HepG2 (cell line): ENCODE measurements at regions not wholly inside any gene's neighbourhood (a gene's known extent, or its start where the extent isn't known, plus 50 kb on each side); places are given as distances from the start of the nearest gene placed in this dataset.

Experiments used
- ATAC-seq: fragments of 200-7000 bp; cut with Tn5 transposase; 3 replicates; pipeline ENCODE4 v1.9.1; 2020; ENCODE audit warnings: mild to moderate bottlenecking, moderate library complexity
- BruUV-seq: library from RNA; stranded (reverse); fragments of 400-500 nt; replicated peaks from 2 replicates; lab custom pipeline; 2021; lab: Mats Ljungman, UMichigan
- CTCF ChIA-PET: fragments of 300-600 bp; formaldehyde crosslinking; extraction: SDS; loops from one replicate; lab custom pipeline; 2021; ENCODE audit warnings: low total read pairs, inconsistent platforms, low intra/inter-chr PET ratio; lab: Yijun Ruan, JAX
- POLR2A ChIA-PET: fragments of 350-600 bp; sonication (Branson Sonifier 250); formaldehyde crosslinking; loops from one replicate; lab custom pipeline; 2020; ENCODE audit warnings: antibody characterized with exemption, inconsistent platforms; lab: Yijun Ruan, JAX
- DNase-seq: peaks from one replicate; pipeline ENCODE4 v3.0.0-alpha.2; 2015; ENCODE audit warnings: low spot score
- FAIRE-seq: peaks from 3 replicates; lab custom pipeline; 2011; peaks lifted over from hg19 to GRCh38; lab: Jason Lieb, UNC
- H2AFZ ChIP-seq: one replicate; pipeline ENCODE4 v1.6.1; 2011; ENCODE audit warnings: low read length, inconsistent platforms
- H3K27ac ChIP-seq: fragments of 300-600 bp; 3 replicates; pipeline ENCODE4 v1.8.0; 2011; ENCODE audit warnings: mixed run types, mild to moderate bottlenecking, mixed read lengths, low read length, inconsistent platforms; ENCODE audit not compliant: insufficient read depth; ENCODE audit errors: extremely low read length
- H3K27me3 ChIP-seq, 2 experiments: fragments of 200-600 bp in 1 of 2; 2 replicates in 1 of 2; 3 replicates in 1 of 2; pipeline versions ENCODE4 v1.6.0 to v1.8.0; 2011; ENCODE audit warnings: low read length in 2 of 2, mild to moderate bottlenecking in 2 of 2, moderate library complexity in 2 of 2, inconsistent platforms in 1 of 2; ENCODE audit not compliant: insufficient read depth in 2 of 2, control insufficient read depth in 1 of 2
- H3K36me3 ChIP-seq, 2 experiments: fragments of 200-600 bp in 1 of 2; replicated peaks in 1 of 2; 2 replicates in 1 of 2; 3 replicates in 1 of 2; pipeline versions ENCODE4 v1.5.1 to v1.8.0; 2011; ENCODE audit warnings: low read length in 2 of 2, inconsistent platforms in 1 of 2; ENCODE audit not compliant: insufficient read depth in 2 of 2, control insufficient read depth in 1 of 2
- H3K4me1 ChIP-seq: 2 replicates; pipeline ENCODE4 v1.5.1; 2012; ENCODE audit warnings: low read length, inconsistent platforms; ENCODE audit not compliant: insufficient read depth
- H3K4me2 ChIP-seq: 2 replicates; pipeline ENCODE4 v1.6.0; 2011; ENCODE audit warnings: low read depth, low read length, inconsistent platforms
- H3K4me3 ChIP-seq, 3 experiments: fragments of 200-600 bp in 1 of 3; sonication (generic), shearing (Covaris generic) in 1 of 3; replicated peaks in 1 of 3; 2 replicates each; pipeline ENCODE4 v1.5.1; 2011 to 2016; ENCODE audit warnings: low read length in 3 of 3, inconsistent platforms in 2 of 3, low read depth in 2 of 3, mild to moderate bottlenecking in 2 of 3, control low read depth in 1 of 3, mixed read lengths in 1 of 3; ENCODE audit not compliant: insufficient read depth in 1 of 3
- H3K79me2 ChIP-seq: one replicate; pipeline ENCODE4 v1.6.1; 2011; ENCODE audit warnings: low read length, inconsistent platforms; ENCODE audit not compliant: insufficient read depth
- H3K9ac ChIP-seq: 2 replicates; pipeline ENCODE4 v1.6.0; 2011; ENCODE audit warnings: mild to moderate bottlenecking, low read depth, low read length, inconsistent platforms; ENCODE audit not compliant: insufficient read depth
- H3K9me3 ChIP-seq: 2 replicates; pipeline ENCODE4 v1.5.1; 2012; ENCODE audit warnings: mild to moderate bottlenecking, low read length
- H4K20me1 ChIP-seq: 2 replicates; pipeline ENCODE4 v1.6.0; 2011; ENCODE audit warnings: inconsistent platforms, mild to moderate bottlenecking, low read length, moderate library complexity; ENCODE audit not compliant: insufficient read depth
- IRX3 ChIP-seq: sonication (generic); formaldehyde crosslinking; IDR thresholded peaks from 2 replicates; pipeline ENCODE4 v1.8.1; 2023; ENCODE audit warnings: mild to moderate bottlenecking, low read depth, missing genetic modification reagents, borderline replicate concordance
- KDM2A ChIP-seq: sonication (generic); formaldehyde crosslinking; IDR thresholded peaks from 2 replicates; pipeline ENCODE4 v1.4.0; 2020; ENCODE audit warnings: low read depth, missing genetic modification reagents, borderline replicate concordance
- PCBP2 ChIP-seq: fragments of 200-400 bp; formaldehyde crosslinking; optimal IDR thresholded peaks from 2 replicates; pipeline ENCODE3; 2018; ENCODE audit warnings: low read length, low read depth; ENCODE audit not compliant: poor library complexity, severe bottlenecking
- PITX1 ChIP-seq: sonication (generic); formaldehyde crosslinking; IDR thresholded peaks from 2 replicates; pipeline ENCODE4 v1.5.1; 2020; ENCODE audit warnings: mild to moderate bottlenecking, missing genetic modification reagents
- SRSF1 ChIP-seq: fragments of 200-400 bp; formaldehyde crosslinking; optimal IDR thresholded peaks from 2 replicates; pipeline ENCODE3; 2017; ENCODE audit warnings: mild to moderate bottlenecking, low read depth, low read length, moderate library complexity
- TAF1 ChIP-seq: sonication (generic); formaldehyde crosslinking; IDR thresholded peaks from 2 replicates; pipeline ENCODE4 v1.4.0; 2020; ENCODE audit warnings: missing genetic modification reagents
- ZNF274 ChIP-seq: sonication (generic); formaldehyde crosslinking; IDR thresholded peaks from 2 replicates; pipeline ENCODE4 v1.5.1; 2020; ENCODE audit warnings: mild to moderate bottlenecking, missing genetic modification reagents
- ZNF33B ChIP-seq: sonication (generic); formaldehyde crosslinking; IDR thresholded peaks from 2 replicates; pipeline ENCODE4 v1.5.1; 2020; ENCODE audit warnings: mild to moderate bottlenecking, missing genetic modification reagents
- ZNF451 ChIP-seq: sonication (generic); formaldehyde crosslinking; IDR thresholded peaks from 2 replicates; pipeline ENCODE4 v1.5.0; 2020; ENCODE audit warnings: mild to moderate bottlenecking, missing genetic modification reagents
- ZNF768 ChIP-seq: sonication (generic); formaldehyde crosslinking; IDR thresholded peaks from 2 replicates; pipeline ENCODE4 v1.4.0; 2020; ENCODE audit warnings: missing genetic modification reagents
- WGBS: methylation state at CpG from one replicate; pipeline ENCODE4 v1.1.6; 2017; ENCODE audit warnings: low lambda C conversion rate; 5-methylcytosine and 5-hydroxymethylcytosine counted together
- in situ Hi-C: cut with HindIII; loops from 2 replicates; pipeline ENCODE4 v1.10.0; 2017; ENCODE audit warnings: low pct_unique_long_range_greater_than_20kb; ENCODE audit not compliant: extremely low pct_ligation_motif_present
- intact Hi-C: fragments of 100-400 bp; cut with micrococcal nuclease; formaldehyde crosslinking; loops from one replicate; pipeline ENCODE4 v1.10.0; 2022; ENCODE audit not compliant: unreplicated experiment
- TF ChIP-seq, protein P1 (sequence below): sonication (generic); formaldehyde crosslinking; IDR thresholded peaks from 2 replicates; pipeline ENCODE4 v1.4.0; 2020; ENCODE audit warnings: mild to moderate bottlenecking, missing genetic modification reagents
- TF ChIP-seq, protein P2 (sequence below): conservative IDR thresholded peaks from 2 replicates; pipeline ENCODE4 v1.6.1; 2018; ENCODE audit warnings: missing genetic modification reagents

DNA sequence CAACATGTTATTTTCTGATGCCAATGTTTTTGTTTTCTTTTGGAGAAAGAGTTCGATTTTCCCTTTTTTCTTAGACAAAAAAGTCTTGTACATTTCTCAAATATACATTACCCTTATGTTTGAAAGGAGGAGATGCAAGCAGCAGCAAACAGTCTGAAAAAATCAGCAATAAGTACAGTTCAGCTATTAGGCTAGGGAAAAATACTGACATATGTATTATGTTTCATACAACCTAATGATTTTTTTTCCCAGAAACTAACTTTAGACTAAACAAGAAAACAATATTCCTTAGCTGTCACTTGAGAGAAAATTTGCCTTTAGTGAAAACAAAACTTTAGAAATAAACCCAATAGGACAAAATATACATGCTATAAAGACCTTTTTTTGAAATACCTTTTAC is 1223.5 kb downstream of the SLITRK1 start (continued):
- TF ChIP-seq ZNF274 (no peak), IRX3 (CRISPR knock-in tag) (no peak), TAF1 (no peak), ZNF768 (no peak), PCBP2 (no peak), PITX1 (CRISPR knock-in tag) (no peak), SRSF1 (no peak), KDM2A (no peak)
- TF ChIP-seq, protein P1, sequence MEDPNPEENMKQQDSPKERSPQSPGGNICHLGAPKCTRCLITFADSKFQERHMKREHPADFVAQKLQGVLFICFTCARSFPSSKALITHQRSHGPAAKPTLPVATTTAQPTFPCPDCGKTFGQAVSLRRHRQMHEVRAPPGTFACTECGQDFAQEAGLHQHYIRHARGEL, result no peak

DNA sequence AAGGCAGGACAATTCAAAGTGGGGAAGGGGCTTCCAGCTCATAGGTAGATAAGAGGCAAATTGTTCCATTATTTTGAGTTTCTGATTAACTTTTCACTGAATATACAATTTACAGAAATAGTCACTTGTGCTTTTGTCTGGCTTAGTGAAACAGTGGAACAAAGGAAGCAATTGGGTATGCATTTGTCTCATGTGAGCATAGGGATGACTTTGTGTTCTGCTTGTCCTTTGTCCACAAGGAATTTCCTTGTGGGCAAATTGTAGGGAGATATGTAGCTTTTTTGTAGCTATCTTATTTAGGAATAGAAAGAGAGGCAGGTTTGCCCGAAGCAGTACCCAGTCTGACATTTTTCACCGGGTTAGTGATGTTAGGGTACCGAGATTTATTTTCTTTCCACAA is 1224.8 kb downstream of the SLITRK1 start:
- ATAC-seq (no peak), FAIRE-seq (no peak), DNase-seq (no peak)
- intact Hi-C loops, result no loop called here
- Histone ChIP-seq H3K79me2 (no peaks in the 10 kb centered on the region), H3K4me3 (no peak overlapping the region), H4K20me1 (no peaks in the 10 kb centered on the region), H3K4me2 (no peak overlapping the region), H3K27ac (no peak overlapping the region), H2AFZ (no peak overlapping the region), H3K27me3 (no peaks in the 10 kb centered on the region; a peak in 1 of 5 replicates), H3K4me1 (no peaks in the 10 kb centered on the region), H3K36me3 (no peaks in the 10 kb centered on the region), H3K9me3 (no peaks in the 10 kb centered on the region; the same call in 1 of the 2 replicates), H3K9ac (no peak overlapping the region)
- 0% methylated on average over 3 of the region's 3 CpGs for WGBS
- CTCF ChIA-PET, result no interaction called here
- no TSS peak for BruUV-seq
- TF ChIP-seq ZNF451 (CRISPR knock-in tag) (no peak), ZNF33B (no peak)
- TF ChIP-seq, protein P2, sequence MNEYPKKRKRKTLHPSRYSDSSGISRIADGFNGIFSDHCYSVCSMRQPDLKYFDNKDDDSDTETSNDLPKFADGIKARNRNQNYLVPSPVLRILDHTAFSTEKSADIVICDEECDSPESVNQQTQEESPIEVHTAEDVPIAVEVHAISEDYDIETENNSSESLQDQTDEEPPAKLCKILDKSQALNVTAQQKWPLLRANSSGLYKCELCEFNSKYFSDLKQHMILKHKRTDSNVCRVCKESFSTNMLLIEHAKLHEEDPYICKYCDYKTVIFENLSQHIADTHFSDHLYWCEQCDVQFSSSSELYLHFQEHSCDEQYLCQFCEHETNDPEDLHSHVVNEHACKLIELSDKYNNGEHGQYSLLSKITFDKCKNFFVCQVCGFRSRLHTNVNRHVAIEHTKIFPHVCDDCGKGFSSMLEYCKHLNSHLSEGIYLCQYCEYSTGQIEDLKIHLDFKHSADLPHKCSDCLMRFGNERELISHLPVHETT (CRISPR knock-in tag), result no peak
- in situ Hi-C loops, result no loop called here
- POLR2A ChIA-PET, result no interaction called here
